ENCODE measurements at regions not wholly inside any gene's neighbourhood (a gene's known extent, or its start where the extent isn't known, plus 50 kb on each side); places are given as distances from the start of the nearest gene placed in this dataset.

GRCh38 chr17:79539944-79540705 lies 70.7 kb downstream of the RBFOX3 start:
- no peak for DNase-seq (ENCODE audit: low spot score)

GRCh38 chr17:79538291-79538690 lies 72.6 kb downstream of the RBFOX3 start:
- no peak for DNase-seq (ENCODE audit: low spot score)

- DNase-seq (ENCODE audit: low spot score) = no peak
Observed at GRCh38 chr17:79537686-79538085, 73.2 kb downstream of the RBFOX3 start.

GRCh38 chr17:79537061-79537460 lies 73.8 kb downstream of the RBFOX3 start:
- no peak for DNase-seq (ENCODE audit: low spot score)

- no peak for DNase-seq (ENCODE audit: low spot score)
Observed at GRCh38 chr17:79536212-79536840, 74.5 kb downstream of the RBFOX3 start.

GRCh38 chr17:79535728-79536025 lies 75.2 kb downstream of the RBFOX3 start:
- DNase-seq (ENCODE audit: low spot score) = no peak

GRCh38 chr17:79534851-79535727 lies 75.8 kb downstream of the RBFOX3 start:
- no peak for DNase-seq (ENCODE audit: low spot score)

- DNase-seq (ENCODE audit: low spot score) = no peak
Observed at GRCh38 chr17:79534111-79534510, 76.7 kb downstream of the RBFOX3 start.

- DNase-seq (ENCODE audit: low spot score) = no peak
Observed at GRCh38 chr17:79533116-79533515, 77.7 kb downstream of the RBFOX3 start.

- no peak for DNase-seq (ENCODE audit: low spot score)
Observed at GRCh38 chr17:79532107-79532790, 78.6 kb downstream of the RBFOX3 start.

- DNase-seq (ENCODE audit: low spot score) = no peak
Observed at GRCh38 chr17:79531191-79532095, 79.4 kb downstream of the RBFOX3 start.

GRCh38 chr17:79530361-79531105 lies 80.3 kb downstream of the RBFOX3 start:
- no peak for DNase-seq (ENCODE audit: low spot score)

- no peak for DNase-seq (ENCODE audit: low spot score)
Observed at GRCh38 chr17:79529661-79530081, 81.2 kb downstream of the RBFOX3 start.

- no peak for DNase-seq (ENCODE audit: low spot score)
Observed at GRCh38 chr17:79528592-79529125, 82.2 kb downstream of the RBFOX3 start.

GRCh38 chr17:79527306-79527705 lies 83.5 kb downstream of the RBFOX3 start:
- no peak for DNase-seq (ENCODE audit: low spot score)

- DNase-seq (ENCODE audit: low spot score) = no peak
Observed at GRCh38 chr17:79525793-79526677, 84.8 kb downstream of the RBFOX3 start.

- no peak for DNase-seq (ENCODE audit: low spot score)
Observed at GRCh38 chr17:79524213-79525187, 86.4 kb downstream of the RBFOX3 start.

- no peak for DNase-seq (ENCODE audit: low spot score)
Observed at GRCh38 chr17:79522414-79522813, 88.4 kb downstream of the RBFOX3 start.
